BE2C (cell line): ENCODE measurements at regions not wholly inside any gene's neighbourhood (a gene's known extent, or its start where the extent isn't known, plus 50 kb on each side); places are given as distances from the start of the nearest gene placed in this dataset.
"Not testable (repeated sequence)": the region's sequence is repeated elsewhere in the genome, so short reads cannot be mapped to it uniquely, and the experiment has no call there.

Experiments used
- DNase-seq: peaks from one replicate; pipeline ENCODE4 v3.0.0-alpha.2; 2020
- H3K27me3 ChIP-seq: fragments of 250-450 bp; sonication (Bioruptor Pico); 2 replicates; pipeline ENCODE4 v1.5.1; 2020; ENCODE audit warnings: mild to moderate bottlenecking
- H3K36me3 ChIP-seq: fragments of 250-450 bp; sonication (Bioruptor Pico); 2 replicates; pipeline ENCODE4 v1.5.1; 2020; ENCODE audit warnings: mild to moderate bottlenecking
- H3K4me1 ChIP-seq: fragments of 250-450 bp; sonication (Bioruptor Pico); 2 replicates; pipeline ENCODE4 v1.5.1; 2020
- H3K4me3 ChIP-seq: 2 replicates; pipeline ENCODE4 v1.5.1; 2011; ENCODE audit warnings: low read depth, low read length
- H3K9me3 ChIP-seq: fragments of 250-450 bp; sonication (Bioruptor Pico); 2 replicates; pipeline ENCODE4 v1.5.1; 2020
- CTCF ChIP-seq: IDR thresholded peaks from 2 replicates; pipeline ENCODE4 v1.5.1; 2012; ENCODE audit warnings: mild to moderate bottlenecking, low read depth, low read length

- H3K27me3 ChIP-seq, result no peaks in the 10 kb centered on the region
- no peaks in the 10 kb centered on the region for H3K4me1 ChIP-seq
- no peak for TF ChIP-seq CTCF
- no peaks in the 10 kb centered on the region for H3K36me3 ChIP-seq
- H3K4me3 ChIP-seq, result no peak overlapping the region
- H3K9me3 ChIP-seq, result no peaks in the 10 kb centered on the region
- DNase-seq, result no peak
Measured at GRCh38 chr4:75422998-75423397, 91.2 kb downstream of the RCHY1 start.

DNA sequence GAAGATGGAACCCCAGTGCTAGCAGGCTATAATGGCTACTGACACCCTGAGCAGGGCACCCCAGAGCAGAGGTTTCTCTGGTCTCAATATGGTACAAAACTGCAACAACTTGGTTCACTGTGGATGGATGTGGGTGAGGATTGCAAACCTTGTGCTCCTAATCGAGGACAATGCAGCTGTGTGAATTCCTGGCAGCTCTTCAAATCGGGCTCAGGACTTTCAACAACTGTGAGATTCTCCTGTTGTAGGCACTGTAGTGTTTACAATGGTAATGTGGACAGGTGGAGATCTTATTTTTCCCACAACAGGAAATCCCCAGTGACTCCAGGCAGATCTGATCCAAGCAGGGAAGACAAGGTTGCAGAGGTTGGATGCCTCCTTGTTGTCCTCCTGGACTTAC lies 101.5 kb downstream of the RCHY1 start:
- Histone ChIP-seq H3K27me3 (no peaks in the 10 kb centered on the region), H3K4me1 (no peaks in the 10 kb centered on the region), H3K4me3 (no peak overlapping the region), H3K36me3 (no peaks in the 10 kb centered on the region), H3K9me3 (no peaks in the 10 kb centered on the region)
- no peak for DNase-seq
- no peak for TF ChIP-seq CTCF

DNA sequence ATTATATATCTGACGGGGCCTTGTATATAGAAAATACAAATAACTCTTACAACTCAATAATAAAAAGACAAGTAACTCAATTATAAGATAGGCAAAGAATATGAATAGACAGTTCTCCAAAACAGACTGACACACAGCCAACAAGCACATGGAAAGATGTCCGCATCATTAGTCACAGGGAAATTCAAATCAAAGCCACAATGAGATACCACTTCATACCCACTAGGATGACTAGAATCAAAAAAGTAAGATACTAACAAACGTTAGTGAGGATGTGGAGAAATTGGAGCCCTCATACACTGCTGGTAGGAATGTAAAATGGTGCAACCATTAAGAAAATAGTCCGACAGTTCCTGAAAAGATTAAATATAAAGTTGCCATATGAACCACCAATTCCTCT lies 115.7 kb downstream of the RCHY1 start:
- H3K36me3 ChIP-seq, result no peaks in the 10 kb centered on the region
- H3K4me1 ChIP-seq, result no peaks in the 10 kb centered on the region
- TF ChIP-seq CTCF, result no peak
- H3K9me3 ChIP-seq, result no peaks in the 10 kb centered on the region
- no peak overlapping the region for H3K4me3 ChIP-seq
- H3K27me3 ChIP-seq, result no peaks in the 10 kb centered on the region
- DNase-seq, result no peak

GRCh38 chr4:75391489-75392166 lies 122.6 kb downstream of the RCHY1 start:
- no peak for DNase-seq
- H3K9me3 ChIP-seq, result no peaks in the 10 kb centered on the region
- no peaks in the 10 kb centered on the region for H3K36me3 ChIP-seq
- no peak overlapping the region for H3K4me3 ChIP-seq
- H3K4me1 ChIP-seq, result no peaks in the 10 kb centered on the region
- no peaks in the 10 kb centered on the region for H3K27me3 ChIP-seq
- TF ChIP-seq CTCF, result no peak

GRCh38 chr4:75386426-75386825 lies 127.8 kb downstream of the RCHY1 start:
- not testable (repeated sequence) for H3K4me1 ChIP-seq, H3K4me3 ChIP-seq, H3K36me3 ChIP-seq, H3K9me3 ChIP-seq, H3K27me3 ChIP-seq, DNase-seq

GRCh38 chr4:75385106-75385505 lies 129.1 kb downstream of the RCHY1 start:
- Histone ChIP-seq H3K9me3 (no peaks in the 10 kb centered on the region), H3K36me3 (no peaks in the 10 kb centered on the region), H3K4me1 (no peaks in the 10 kb centered on the region), H3K27me3 (no peaks in the 10 kb centered on the region), H3K4me3 (no peak overlapping the region)
- TF ChIP-seq CTCF, result no peak
- DNase-seq, result no peak

DNA sequence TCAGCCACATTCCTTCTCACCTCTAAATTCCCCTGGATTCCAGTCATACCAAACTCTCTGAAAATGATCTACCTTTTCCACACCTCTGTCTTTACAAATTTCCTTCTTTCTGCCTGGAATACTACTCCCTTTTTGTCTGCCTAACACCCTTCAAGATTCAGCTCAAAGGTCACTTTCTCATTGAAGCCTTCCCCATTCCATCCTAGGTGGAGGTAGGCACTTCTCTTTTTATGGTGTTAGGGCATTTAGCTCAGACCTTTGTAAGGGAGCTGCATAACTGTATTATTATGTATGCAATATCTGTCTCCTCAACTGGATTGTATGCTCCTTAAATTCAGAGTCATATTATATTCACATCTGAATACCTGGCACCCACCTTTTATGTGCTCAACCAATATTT lies 137.7 kb downstream of the RCHY1 start:
- H3K36me3 ChIP-seq, result no peaks in the 10 kb centered on the region
- H3K4me1 ChIP-seq, result no peaks in the 10 kb centered on the region
- H3K9me3 ChIP-seq, result no peaks in the 10 kb centered on the region
- no peak for TF ChIP-seq CTCF
- H3K27me3 ChIP-seq, result no peaks in the 10 kb centered on the region
- no peak for DNase-seq
- H3K4me3 ChIP-seq, result no peak overlapping the region
